ENCODE measurements at regions not wholly inside any gene's neighbourhood (a gene's known extent, or its start where the extent isn't known, plus 50 kb on each side); places are given as distances from the start of the nearest gene placed in this dataset.
A peak's percentile ranks its signal among the peaks of the same experiment; 100 is the strongest.
"Not testable (repeated sequence)": the region's sequence is repeated elsewhere in the genome, so short reads cannot be mapped to it uniquely, and the experiment has no call there.

DNA sequence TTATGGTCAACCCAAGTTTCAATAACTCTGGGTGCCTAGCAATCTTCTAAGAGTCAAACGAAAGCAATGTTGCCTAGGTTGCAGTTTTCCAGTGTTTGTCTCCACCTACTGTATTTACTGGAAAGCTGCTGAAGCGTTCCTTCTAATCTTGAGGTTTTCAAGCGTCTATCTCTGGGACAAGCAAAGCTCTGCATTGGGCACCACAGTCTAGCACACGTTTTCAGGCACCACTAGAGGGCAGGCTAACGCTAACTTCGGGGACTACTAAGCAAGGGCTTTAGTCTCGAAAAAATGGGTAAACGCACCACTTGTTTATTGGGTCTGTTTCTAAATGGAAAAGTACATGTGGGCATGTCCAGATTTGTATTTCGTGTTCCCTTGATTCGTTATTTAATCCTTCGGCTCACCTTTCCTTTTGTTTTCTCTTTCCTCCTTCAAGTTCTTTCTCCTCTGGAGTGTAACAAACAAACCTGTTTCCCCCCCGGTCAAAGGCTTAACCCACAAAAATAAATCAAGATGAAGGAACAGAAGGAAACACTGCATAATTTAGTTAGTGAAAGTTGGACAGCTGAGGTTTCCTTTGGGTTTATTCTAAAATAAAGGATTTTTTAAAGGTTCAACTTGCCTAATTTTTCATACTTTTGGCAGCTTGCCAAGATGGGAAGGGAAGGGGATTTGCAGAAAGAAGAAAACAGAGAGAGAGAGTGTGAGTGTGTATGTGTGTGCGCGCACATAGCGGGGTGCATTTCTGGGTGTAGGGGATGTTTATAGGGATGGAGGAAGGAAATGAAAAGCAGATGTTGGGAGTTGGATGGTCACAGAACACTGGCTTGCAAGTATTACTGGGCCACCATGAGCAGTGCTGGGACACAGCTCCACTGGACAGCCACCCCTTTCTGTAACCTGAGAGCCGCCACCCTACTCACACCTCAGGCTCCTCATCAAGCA, 348.3 kb downstream of the GOLGA6L6 start:
- not testable (repeated sequence) for DNase-seq (ENCODE audit: low spot score); H3K36me3 ChIP-seq (ENCODE audit: control insufficient read depth in 4 of 4, insufficient read depth in 3 of 4, low read depth in 1 of 4, low read length in 3 of 4); H3K4me3 ChIP-seq (ENCODE audit: low read depth in 1 of 3, low read length in 3 of 3); H3K27ac ChIP-seq (ENCODE audit: low read depth in 1 of 2, low read length in 2 of 2); H3K9me3 ChIP-seq (ENCODE audit: control insufficient read depth in 4 of 4, low read length in 3 of 4); H3K4me1 ChIP-seq (ENCODE audit: control insufficient read depth in 4 of 4, insufficient read depth in 4 of 4, low read length in 3 of 4); H3K9ac ChIP-seq (ENCODE audit: low read depth in 1 of 2, low read length in 2 of 2); H3K27me3 ChIP-seq (ENCODE audit: control insufficient read depth in 4 of 4, insufficient read depth in 4 of 4, low read length in 3 of 4)
- TF ChIP-seq CTCF (IDR thresholded peaks at IDR 0.05; ENCODE audit: low read depth, low read length, missing input control), result peak; percentile 13
- peak; percentile 59 to 60 for TF ChIP-seq RAD21 (IDR thresholded peaks at IDR 0.05)
- 37% methylated on average over 15 of the region's 16 CpGs for WGBS

GRCh38 chr15:20191508-20192125, 350.0 kb downstream of the GOLGA6L6 start:
- 68% methylated on average over 6 of the region's 6 CpGs for WGBS
- not testable (repeated sequence) for DNase-seq (ENCODE audit: low spot score); H3K4me1 ChIP-seq (ENCODE audit: control insufficient read depth in 4 of 4, insufficient read depth in 4 of 4, low read length in 3 of 4); H3K27me3 ChIP-seq (ENCODE audit: control insufficient read depth in 4 of 4, insufficient read depth in 4 of 4, low read length in 3 of 4); H3K36me3 ChIP-seq (ENCODE audit: control insufficient read depth in 4 of 4, insufficient read depth in 3 of 4, low read depth in 1 of 4, low read length in 3 of 4); H3K27ac ChIP-seq (ENCODE audit: low read depth in 1 of 2, low read length in 2 of 2); H3K9me3 ChIP-seq (ENCODE audit: control insufficient read depth in 4 of 4, low read length in 3 of 4); H3K4me3 ChIP-seq (ENCODE audit: low read depth in 1 of 3, low read length in 3 of 3); H3K9ac ChIP-seq (ENCODE audit: low read depth in 1 of 2, low read length in 2 of 2)

- not testable (repeated sequence) for DNase-seq (ENCODE audit: low spot score); H3K27me3 ChIP-seq (ENCODE audit: control insufficient read depth in 4 of 4, insufficient read depth in 4 of 4, low read length in 3 of 4)
- WGBS, result 41% methylated on average over 4 of the region's 4 CpGs
Observed at GRCh38 chr15:20188611-20189010, 353.0 kb downstream of the GOLGA6L6 start.

DNA sequence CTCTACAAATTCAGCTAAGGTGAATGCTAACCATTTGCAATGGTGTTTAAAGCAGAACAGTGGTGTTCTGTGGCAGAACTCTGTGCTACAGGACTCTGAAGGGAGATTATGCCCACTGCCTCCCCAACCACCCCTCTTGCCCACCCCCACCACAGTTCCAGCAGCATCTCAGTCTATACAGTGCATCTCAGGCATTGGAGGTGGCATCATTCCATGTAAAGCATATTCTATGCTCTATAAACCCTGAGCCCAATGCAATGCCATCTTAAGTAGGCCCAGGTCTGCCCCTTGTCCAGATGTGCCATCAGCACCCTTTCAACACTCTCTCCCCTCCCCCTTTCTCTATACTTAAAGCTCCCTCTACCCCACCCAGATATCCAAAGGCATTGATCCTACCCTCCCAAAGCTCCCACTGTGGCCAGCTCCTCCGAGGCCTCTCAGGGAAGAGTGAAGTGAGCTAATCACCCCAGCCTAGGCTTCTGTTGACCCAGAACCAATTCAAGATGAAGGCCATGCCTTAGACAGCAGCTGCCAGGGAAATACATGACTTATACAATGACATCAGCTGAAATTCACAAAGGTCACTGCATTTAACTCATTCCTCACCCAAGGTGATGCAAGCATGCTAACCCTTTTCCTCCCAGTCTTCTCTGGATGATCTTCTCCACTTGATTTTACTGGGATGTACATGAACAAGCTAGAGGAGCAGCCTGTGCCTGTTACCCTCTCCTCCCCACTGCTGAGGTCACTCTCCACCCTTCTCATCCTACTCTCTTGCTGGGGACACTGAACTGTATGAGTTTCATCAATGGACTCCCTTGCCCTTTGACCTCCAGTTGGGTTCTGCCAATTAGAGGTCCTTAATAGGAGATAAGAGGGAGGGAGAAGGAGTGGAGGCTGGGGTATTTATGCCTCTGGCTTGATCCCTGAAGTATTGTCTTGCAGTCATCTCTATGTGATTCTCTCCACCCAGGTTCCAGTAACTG, 353.9 kb downstream of the GOLGA6L6 start:
- not testable (repeated sequence) for H3K27ac ChIP-seq (ENCODE audit: low read depth in 1 of 2, low read length in 2 of 2); H3K4me3 ChIP-seq (ENCODE audit: low read depth in 1 of 3, low read length in 3 of 3); H3K9me3 ChIP-seq (ENCODE audit: control insufficient read depth in 4 of 4, low read length in 3 of 4); H3K9ac ChIP-seq (ENCODE audit: low read depth in 1 of 2, low read length in 2 of 2); H3K36me3 ChIP-seq (ENCODE audit: control insufficient read depth in 4 of 4, insufficient read depth in 3 of 4, low read depth in 1 of 4, low read length in 3 of 4); H3K27me3 ChIP-seq (ENCODE audit: control insufficient read depth in 4 of 4, insufficient read depth in 4 of 4, low read length in 3 of 4); DNase-seq (ENCODE audit: low spot score); H3K4me1 ChIP-seq (ENCODE audit: control insufficient read depth in 4 of 4, insufficient read depth in 4 of 4, low read length in 3 of 4)
- WGBS, result 74% methylated on average over 1 of the region's 1 CpG

More at GRCh38 chr15:20188611-20189010, 353.0 kb downstream of the GOLGA6L6 start:
- not testable (repeated sequence) for H3K36me3 ChIP-seq (ENCODE audit: control insufficient read depth in 4 of 4, insufficient read depth in 3 of 4, low read depth in 1 of 4, low read length in 3 of 4); H3K4me1 ChIP-seq (ENCODE audit: control insufficient read depth in 4 of 4, insufficient read depth in 4 of 4, low read length in 3 of 4); H3K9me3 ChIP-seq (ENCODE audit: control insufficient read depth in 4 of 4, low read length in 3 of 4); H3K27ac ChIP-seq (ENCODE audit: low read depth in 1 of 2, low read length in 2 of 2); H3K4me3 ChIP-seq (ENCODE audit: low read depth in 1 of 3, low read length in 3 of 3); H3K9ac ChIP-seq (ENCODE audit: low read depth in 1 of 2, low read length in 2 of 2)

GRCh38 chr15:20184879-20185278, 356.7 kb downstream of the GOLGA6L6 start:
- WGBS, result 84% methylated on average over 6 of the region's 13 CpGs
- DNase-seq (ENCODE audit: low spot score); H3K36me3 ChIP-seq (ENCODE audit: control insufficient read depth in 4 of 4, insufficient read depth in 3 of 4, low read depth in 1 of 4, low read length in 3 of 4); H3K27me3 ChIP-seq (ENCODE audit: control insufficient read depth in 4 of 4, insufficient read depth in 4 of 4, low read length in 3 of 4); H3K4me1 ChIP-seq (ENCODE audit: control insufficient read depth in 4 of 4, insufficient read depth in 4 of 4, low read length in 3 of 4); H3K9ac ChIP-seq (ENCODE audit: low read depth in 1 of 2, low read length in 2 of 2); H3K27ac ChIP-seq (ENCODE audit: low read depth in 1 of 2, low read length in 2 of 2); H3K4me3 ChIP-seq (ENCODE audit: low read depth in 1 of 3, low read length in 3 of 3); H3K9me3 ChIP-seq (ENCODE audit: control insufficient read depth in 4 of 4, low read length in 3 of 4): not testable (repeated sequence)

GRCh38 chr15:20168221-20168620, 373.4 kb downstream of the GOLGA6L6 start:
- 62% methylated on average over 27 of the region's 33 CpGs for WGBS
- H3K9me3 ChIP-seq (ENCODE audit: control insufficient read depth in 4 of 4, low read length in 3 of 4); H3K4me1 ChIP-seq (ENCODE audit: control insufficient read depth in 4 of 4, insufficient read depth in 4 of 4, low read length in 3 of 4); H3K4me3 ChIP-seq (ENCODE audit: low read depth in 1 of 3, low read length in 3 of 3); H3K36me3 ChIP-seq (ENCODE audit: control insufficient read depth in 4 of 4, insufficient read depth in 3 of 4, low read depth in 1 of 4, low read length in 3 of 4); H3K9ac ChIP-seq (ENCODE audit: low read depth in 1 of 2, low read length in 2 of 2); H3K27ac ChIP-seq (ENCODE audit: low read depth in 1 of 2, low read length in 2 of 2); DNase-seq (ENCODE audit: low spot score); H3K27me3 ChIP-seq (ENCODE audit: control insufficient read depth in 4 of 4, insufficient read depth in 4 of 4, low read length in 3 of 4): not testable (repeated sequence)

DNA sequence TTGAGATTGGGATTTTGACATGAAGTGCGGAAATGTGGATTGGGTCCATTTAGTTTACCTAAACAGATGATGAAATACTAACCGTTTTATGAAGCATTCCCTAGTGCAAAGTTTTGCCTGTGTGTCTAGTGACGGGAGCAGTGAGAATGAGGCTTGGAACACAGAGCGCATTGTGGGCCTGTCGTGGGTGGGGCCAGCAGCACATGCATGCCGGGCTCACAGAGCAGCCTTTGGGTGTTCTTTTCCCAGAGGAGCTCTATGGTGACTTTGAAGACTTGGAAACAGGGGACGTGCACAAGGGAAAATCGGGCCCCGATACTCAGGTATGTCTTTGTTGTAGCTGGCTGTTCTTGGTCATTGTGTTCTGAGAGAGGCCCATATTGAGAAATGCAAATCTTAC, 388.1 kb downstream of the GOLGA6L6 start:
- H3K4me3 ChIP-seq (ENCODE audit: low read depth in 1 of 3, low read length in 3 of 3); H3K36me3 ChIP-seq (ENCODE audit: control insufficient read depth in 4 of 4, insufficient read depth in 3 of 4, low read depth in 1 of 4, low read length in 3 of 4); H3K4me1 ChIP-seq (ENCODE audit: control insufficient read depth in 4 of 4, insufficient read depth in 4 of 4, low read length in 3 of 4); H3K27ac ChIP-seq (ENCODE audit: low read depth in 1 of 2, low read length in 2 of 2); H3K9me3 ChIP-seq (ENCODE audit: control insufficient read depth in 4 of 4, low read length in 3 of 4); DNase-seq (ENCODE audit: low spot score); H3K27me3 ChIP-seq (ENCODE audit: control insufficient read depth in 4 of 4, insufficient read depth in 4 of 4, low read length in 3 of 4); H3K9ac ChIP-seq (ENCODE audit: low read depth in 1 of 2, low read length in 2 of 2): not testable (repeated sequence)
- WGBS, result 86% methylated on average over 7 of the region's 9 CpGs

All from liver (tissue), 8 donors.